ENCODE measurements at regions not wholly inside any gene's neighbourhood (a gene's known extent, or its start where the extent isn't known, plus 50 kb on each side); places are given as distances from the start of the nearest gene placed in this dataset.

GRCh38 chr11:96469776-96470175 lies 80.0 kb downstream of the JRKL start:
- Histone ChIP-seq H3K4me3 (no peak overlapping the region), H3K27ac (no peak overlapping the region), H3K9me3 (no peaks in the 10 kb centered on the region), H3K4me1 (ENCODE audit: insufficient read depth) (no peaks in the 10 kb centered on the region), H3K27me3 (no peaks in the 10 kb centered on the region), H3K36me3 (no peaks in the 10 kb centered on the region)
- intact Hi-C loops (cut with DNase I), result no loop called here
- WGBS, 3 donors, result 61 to 72% (median 64%) methylated on average over 3 of the region's 3 CpGs
- DNase-seq, result no peak
- no peak for TF ChIP-seq EP300 (IDR thresholded peaks at IDR 0.05)
- TF ChIP-seq CTCF (IDR thresholded peaks at IDR 0.05), result no peak
- no peak for TF ChIP-seq POLR2A (IDR thresholded peaks at IDR 0.05)

- H3K27ac ChIP-seq, result no peak overlapping the region
- no peaks in the 10 kb centered on the region for H3K4me1 ChIP-seq (ENCODE audit: insufficient read depth)
- no peaks in the 10 kb centered on the region for H3K9me3 ChIP-seq
- intact Hi-C loops (cut with DNase I), result no loop called here
- no peak for DNase-seq
- TF ChIP-seq POLR2A (IDR thresholded peaks at IDR 0.05), result no peak
- no peak for TF ChIP-seq EP300 (IDR thresholded peaks at IDR 0.05)
- TF ChIP-seq CTCF (IDR thresholded peaks at IDR 0.05), result no peak
- H3K27me3 ChIP-seq, result no peaks in the 10 kb centered on the region
- WGBS, 3 donors, result 79 to 83% (median 82%) methylated on average over 1 of the region's 1 CpG
- H3K4me3 ChIP-seq, result no peak overlapping the region
- H3K36me3 ChIP-seq, result no peaks in the 10 kb centered on the region
Measured at GRCh38 chr11:96470521-96470920, 80.7 kb downstream of the JRKL start.

GRCh38 chr11:96472085-96472484 lies 82.3 kb downstream of the JRKL start:
- Histone ChIP-seq H3K27ac (no peak overlapping the region), H3K9me3 (no peaks in the 10 kb centered on the region), H3K36me3 (no peaks in the 10 kb centered on the region), H3K4me1 (ENCODE audit: insufficient read depth) (no peaks in the 10 kb centered on the region), H3K4me3 (no peak overlapping the region), H3K27me3 (no peaks in the 10 kb centered on the region)
- no peak for TF ChIP-seq EP300 (IDR thresholded peaks at IDR 0.05)
- TF ChIP-seq CTCF (IDR thresholded peaks at IDR 0.05), result no peak
- no peak for TF ChIP-seq POLR2A (IDR thresholded peaks at IDR 0.05)
- intact Hi-C loops (cut with DNase I), result no loop called here
- DNase-seq, result no peak
- 73 to 90% (median 85%) methylated on average over 1 of the region's 1 CpG for WGBS, 3 donors

- intact Hi-C loops (cut with DNase I), result no loop called here
- H3K36me3 ChIP-seq, result no peaks in the 10 kb centered on the region
- no peaks in the 10 kb centered on the region for H3K27me3 ChIP-seq
- no peaks in the 10 kb centered on the region for H3K4me1 ChIP-seq (ENCODE audit: insufficient read depth)
- 92 to 96% (median 96%) methylated on average over 1 of the region's 1 CpG for WGBS, 3 donors
- DNase-seq, result no peak
- no peak for TF ChIP-seq CTCF (IDR thresholded peaks at IDR 0.05)
- TF ChIP-seq EP300 (IDR thresholded peaks at IDR 0.05), result no peak
- no peak for TF ChIP-seq POLR2A (IDR thresholded peaks at IDR 0.05)
- H3K9me3 ChIP-seq, result no peaks in the 10 kb centered on the region
- H3K4me3 ChIP-seq, result no peak overlapping the region
- H3K27ac ChIP-seq, result no peak overlapping the region
Measured at GRCh38 chr11:96474263-96474662, 84.5 kb downstream of the JRKL start.

GRCh38 chr11:96481204-96481603 lies 91.4 kb downstream of the JRKL start:
- DNase-seq, result no peak
- 0 to 12% (median 4%) methylated on average over 1 of the region's 1 CpG for WGBS, 3 donors
- Histone ChIP-seq H3K27ac (no peak overlapping the region), H3K4me3 (no peak overlapping the region), H3K9me3 (no peaks in the 10 kb centered on the region), H3K27me3 (no peaks in the 10 kb centered on the region), H3K36me3 (no peaks in the 10 kb centered on the region), H3K4me1 (ENCODE audit: insufficient read depth) (peaks cover 6% of the 10 kb centered on the region)
- intact Hi-C loops (cut with DNase I), result no loop called here
- TF ChIP-seq POLR2A (IDR thresholded peaks at IDR 0.05) (no peak), CTCF (IDR thresholded peaks at IDR 0.05) (no peak), EP300 (IDR thresholded peaks at IDR 0.05) (no peak)
